ENCODE measurements at regions not wholly inside any gene's neighbourhood (a gene's known extent, or its start where the extent isn't known, plus 50 kb on each side); places are given as distances from the start of the nearest gene placed in this dataset.
"Not testable (repeated sequence)": the region's sequence is repeated elsewhere in the genome, so short reads cannot be mapped to it uniquely, and the experiment has no call there.

- H3K27ac ChIP-seq (ENCODE audit: low read depth, low read length): no peak overlapping the region
- no peaks in the 10 kb centered on the region for H3K36me3 ChIP-seq (ENCODE audit: insufficient read depth, low read length)
- no peak overlapping the region for H3K4me3 ChIP-seq (ENCODE audit: low read depth, low read length)
Observed at GRCh38 chr6:835476-836160, 142.7 kb upstream of the EXOC2 start.

GRCh38 chr6:834866-835265 lies 141.9 kb upstream of the EXOC2 start:
- Histone ChIP-seq H3K4me3 (ENCODE audit: low read depth, low read length) (no peak overlapping the region), H3K79me2 (ENCODE audit: control insufficient read depth, insufficient read depth, low read length, unreplicated experiment) (no peaks in the 10 kb centered on the region), H3K27ac (ENCODE audit: low read depth, low read length) (no peak overlapping the region), H3K27me3 (ENCODE audit: insufficient read depth, low read length) (no peaks in the 10 kb centered on the region), H3K36me3 (ENCODE audit: insufficient read depth, low read length) (no peaks in the 10 kb centered on the region), H2AFZ (ENCODE audit: low read length, unreplicated experiment) (no peak overlapping the region), H3K4me1 (ENCODE audit: control insufficient read depth, insufficient read depth, low read length, unreplicated experiment) (no peaks in the 10 kb centered on the region)

More at GRCh38 chr6:835476-836160, 142.7 kb upstream of the EXOC2 start:
- H2AFZ ChIP-seq (ENCODE audit: low read length, unreplicated experiment): no peak overlapping the region
- no peaks in the 10 kb centered on the region for H3K4me1 ChIP-seq (ENCODE audit: control insufficient read depth, insufficient read depth, low read length, unreplicated experiment)
- no peaks in the 10 kb centered on the region for H3K27me3 ChIP-seq (ENCODE audit: insufficient read depth, low read length)
- H3K79me2 ChIP-seq (ENCODE audit: control insufficient read depth, insufficient read depth, low read length, unreplicated experiment): no peaks in the 10 kb centered on the region

DNA sequence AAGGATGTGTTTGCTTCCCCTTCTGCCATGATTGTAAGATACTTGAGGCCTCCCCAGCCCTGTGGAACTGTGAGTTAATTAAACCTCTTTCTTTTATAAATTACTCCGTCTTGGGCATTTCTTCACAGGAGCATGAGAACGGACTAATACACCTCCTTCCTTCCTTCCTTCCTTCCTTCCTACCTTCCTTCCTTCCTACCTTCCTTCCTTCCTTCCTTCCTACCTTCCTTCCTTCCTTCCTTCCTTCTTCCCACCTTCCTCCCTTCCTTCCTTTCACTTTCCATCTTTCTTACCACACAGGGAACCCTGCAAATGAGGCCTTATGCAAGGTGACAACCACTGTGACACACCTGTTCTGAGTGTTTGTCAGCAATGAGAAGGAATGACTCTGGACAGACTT lies 141.3 kb upstream of the EXOC2 start:
- Histone ChIP-seq H3K27me3 (ENCODE audit: insufficient read depth, low read length) (no peaks in the 10 kb centered on the region), H3K27ac (ENCODE audit: low read depth, low read length) (no peak overlapping the region), H3K36me3 (ENCODE audit: insufficient read depth, low read length) (no peaks in the 10 kb centered on the region), H3K4me1 (ENCODE audit: control insufficient read depth, insufficient read depth, low read length, unreplicated experiment) (no peaks in the 10 kb centered on the region), H3K4me3 (ENCODE audit: low read depth, low read length) (no peak overlapping the region), H2AFZ (ENCODE audit: low read length, unreplicated experiment) (no peak overlapping the region), H3K79me2 (ENCODE audit: control insufficient read depth, insufficient read depth, low read length, unreplicated experiment) (no peaks in the 10 kb centered on the region)

DNA sequence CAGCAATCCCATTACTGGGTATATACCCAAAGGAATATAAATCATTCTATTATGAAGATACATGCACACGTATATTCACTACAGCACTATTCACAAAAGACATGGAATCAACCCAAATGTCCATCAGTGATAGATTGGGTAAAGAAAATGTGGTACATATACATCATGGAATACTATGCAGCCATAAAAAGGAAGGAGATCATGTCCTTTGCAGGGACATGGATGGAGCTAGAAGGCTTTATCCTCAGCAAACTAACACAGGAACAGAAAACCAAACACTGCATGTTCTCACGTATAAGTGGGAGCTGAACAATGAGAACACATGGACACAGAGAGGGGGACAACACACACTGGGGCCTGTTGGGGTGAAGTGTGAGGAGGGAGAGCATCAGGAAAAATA lies 139.9 kb upstream of the EXOC2 start:
- H3K79me2 ChIP-seq (ENCODE audit: control insufficient read depth, insufficient read depth, low read length, unreplicated experiment); H3K27ac ChIP-seq (ENCODE audit: low read depth, low read length); H3K4me1 ChIP-seq (ENCODE audit: control insufficient read depth, insufficient read depth, low read length, unreplicated experiment); H2AFZ ChIP-seq (ENCODE audit: low read length, unreplicated experiment); H3K27me3 ChIP-seq (ENCODE audit: insufficient read depth, low read length); H3K36me3 ChIP-seq (ENCODE audit: insufficient read depth, low read length); H3K4me3 ChIP-seq (ENCODE audit: low read depth, low read length): not testable (repeated sequence)

DNA sequence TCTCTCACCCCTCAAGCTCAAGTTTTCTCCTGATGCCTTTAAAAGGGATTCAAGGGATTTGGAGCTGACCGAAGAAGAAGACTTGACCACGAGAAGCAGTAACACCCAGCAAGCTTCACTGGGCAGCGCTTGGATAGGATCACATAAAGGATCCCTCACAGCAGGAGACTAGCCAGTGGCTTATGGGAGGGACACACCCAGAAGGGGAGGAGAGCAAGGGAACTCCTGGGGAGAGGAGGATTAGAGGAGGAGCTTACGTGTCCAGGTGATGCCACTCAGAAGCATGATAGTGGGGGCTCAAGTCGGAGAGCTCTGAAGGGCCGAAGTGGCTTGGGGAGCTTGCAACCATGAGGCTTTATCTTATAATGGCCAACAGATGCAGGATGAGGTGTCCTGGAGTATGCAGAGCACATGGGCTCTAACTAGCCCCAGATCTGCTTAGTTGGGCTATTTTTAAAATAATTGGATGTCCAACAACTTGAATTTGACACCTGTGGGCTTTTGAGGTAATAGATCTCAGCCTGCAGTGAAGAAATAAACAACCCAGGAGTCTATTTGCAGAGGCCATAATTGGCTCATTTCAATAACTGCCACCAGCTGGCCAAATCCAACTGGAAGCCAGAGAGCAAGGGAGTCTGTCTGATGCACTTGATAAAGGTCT lies 137.9 kb upstream of the EXOC2 start:
- H3K27me3 ChIP-seq (ENCODE audit: insufficient read depth, low read length): no peaks in the 10 kb centered on the region
- no peaks in the 10 kb centered on the region for H3K36me3 ChIP-seq (ENCODE audit: insufficient read depth, low read length)
- H3K27ac ChIP-seq (ENCODE audit: low read depth, low read length): no peak overlapping the region
- no peak overlapping the region for H2AFZ ChIP-seq (ENCODE audit: low read length, unreplicated experiment)
- no peaks in the 10 kb centered on the region for H3K79me2 ChIP-seq (ENCODE audit: control insufficient read depth, insufficient read depth, low read length, unreplicated experiment)
- no peaks in the 10 kb centered on the region for H3K4me1 ChIP-seq (ENCODE audit: control insufficient read depth, insufficient read depth, low read length, unreplicated experiment)
- no peak overlapping the region for H3K4me3 ChIP-seq (ENCODE audit: low read depth, low read length)

GRCh38 chr6:829656-830055 lies 136.7 kb upstream of the EXOC2 start:
- Histone ChIP-seq H3K27ac (ENCODE audit: low read depth, low read length) (no peak overlapping the region), H2AFZ (ENCODE audit: low read length, unreplicated experiment) (no peak overlapping the region), H3K27me3 (ENCODE audit: insufficient read depth, low read length) (no peaks in the 10 kb centered on the region), H3K36me3 (ENCODE audit: insufficient read depth, low read length) (no peaks in the 10 kb centered on the region), H3K79me2 (ENCODE audit: control insufficient read depth, insufficient read depth, low read length, unreplicated experiment) (no peaks in the 10 kb centered on the region), H3K4me1 (ENCODE audit: control insufficient read depth, insufficient read depth, low read length, unreplicated experiment) (no peaks in the 10 kb centered on the region), H3K4me3 (ENCODE audit: low read depth, low read length) (no peak overlapping the region)

- H3K27ac ChIP-seq (ENCODE audit: low read depth, low read length): no peak overlapping the region
- no peaks in the 10 kb centered on the region for H3K79me2 ChIP-seq (ENCODE audit: control insufficient read depth, insufficient read depth, low read length, unreplicated experiment)
- no peaks in the 10 kb centered on the region for H3K4me1 ChIP-seq (ENCODE audit: control insufficient read depth, insufficient read depth, low read length, unreplicated experiment)
- H3K36me3 ChIP-seq (ENCODE audit: insufficient read depth, low read length): no peaks in the 10 kb centered on the region
- no peaks in the 10 kb centered on the region for H3K27me3 ChIP-seq (ENCODE audit: insufficient read depth, low read length)
- no peak overlapping the region for H3K4me3 ChIP-seq (ENCODE audit: low read depth, low read length)
- no peak overlapping the region for H2AFZ ChIP-seq (ENCODE audit: low read length, unreplicated experiment)
Observed at GRCh38 chr6:827431-827830, 134.5 kb upstream of the EXOC2 start.

- Histone ChIP-seq H3K27ac (ENCODE audit: low read depth, low read length) (no peak overlapping the region), H3K4me3 (ENCODE audit: low read depth, low read length) (no peak overlapping the region), H2AFZ (ENCODE audit: low read length, unreplicated experiment) (no peak overlapping the region), H3K4me1 (ENCODE audit: control insufficient read depth, insufficient read depth, low read length, unreplicated experiment) (no peaks in the 10 kb centered on the region), H3K79me2 (ENCODE audit: control insufficient read depth, insufficient read depth, low read length, unreplicated experiment) (no peaks in the 10 kb centered on the region), H3K36me3 (ENCODE audit: insufficient read depth, low read length) (no peaks in the 10 kb centered on the region), H3K27me3 (ENCODE audit: insufficient read depth, low read length) (peaks cover 5% of the 10 kb centered on the region; the same call in 1 of the 2 replicates)
Observed at GRCh38 chr6:819122-819521, 126.2 kb upstream of the EXOC2 start.

DNA sequence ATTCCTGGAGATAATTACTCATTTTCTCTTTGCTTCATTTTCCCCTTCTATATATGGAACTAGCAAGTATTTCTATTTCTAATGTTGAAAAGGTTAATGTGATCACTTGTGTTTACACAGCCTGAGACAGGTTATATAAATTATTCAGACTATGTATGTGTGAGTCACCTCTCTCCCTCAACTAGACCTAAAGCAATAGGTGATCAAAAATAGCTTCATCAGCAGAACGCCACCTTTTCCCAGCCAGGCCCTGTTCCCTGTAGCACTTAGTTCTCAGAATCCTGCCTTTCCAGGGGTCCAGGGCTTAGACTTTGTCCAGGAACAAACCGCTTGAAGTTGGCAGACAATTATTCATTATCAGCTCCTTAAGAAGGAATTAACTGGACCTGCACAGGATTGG lies 125.3 kb upstream of the EXOC2 start:
- no peak overlapping the region for H2AFZ ChIP-seq (ENCODE audit: low read length, unreplicated experiment)
- H3K4me3 ChIP-seq (ENCODE audit: low read depth, low read length): no peak overlapping the region
- peaks cover 5% of the 10 kb centered on the region; the same call in 1 of the 2 replicates for H3K27me3 ChIP-seq (ENCODE audit: insufficient read depth, low read length)
- no peaks in the 10 kb centered on the region for H3K79me2 ChIP-seq (ENCODE audit: control insufficient read depth, insufficient read depth, low read length, unreplicated experiment)
- H3K36me3 ChIP-seq (ENCODE audit: insufficient read depth, low read length): no peaks in the 10 kb centered on the region
- H3K27ac ChIP-seq (ENCODE audit: low read depth, low read length): no peak overlapping the region
- no peaks in the 10 kb centered on the region for H3K4me1 ChIP-seq (ENCODE audit: control insufficient read depth, insufficient read depth, low read length, unreplicated experiment)

DNA sequence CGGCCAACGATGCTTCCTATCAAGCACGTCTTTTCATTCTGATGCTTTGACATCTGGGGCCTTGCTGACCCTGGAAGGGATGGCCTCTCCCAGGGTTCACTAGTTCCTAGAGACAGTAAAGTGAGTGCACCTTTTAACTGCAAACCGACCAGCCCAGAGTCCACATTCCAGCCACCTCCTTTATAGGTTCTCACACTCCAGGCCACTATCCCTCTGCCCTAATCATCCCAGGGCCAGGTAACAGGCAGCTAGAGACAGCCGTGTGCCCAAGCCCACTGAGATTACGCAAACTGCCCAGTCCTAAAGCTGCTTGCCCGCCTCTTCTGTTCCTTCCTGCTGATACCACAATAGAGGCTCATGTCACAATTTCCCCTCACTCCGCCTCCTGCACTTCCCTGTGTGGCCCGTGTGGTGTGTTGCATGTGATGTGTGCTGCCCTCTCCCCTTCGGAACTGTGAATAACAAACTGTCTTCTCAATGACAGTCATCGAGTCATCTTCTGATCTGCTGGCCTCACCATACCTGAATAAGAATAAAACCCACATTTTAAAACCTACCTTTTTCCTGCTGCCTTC lies 123.7 kb upstream of the EXOC2 start:
- Histone ChIP-seq H3K4me3 (ENCODE audit: low read depth, low read length) (no peak overlapping the region), H3K27me3 (ENCODE audit: insufficient read depth, low read length) (peaks cover 5% of the 10 kb centered on the region; the same call in 1 of the 2 replicates), H3K79me2 (ENCODE audit: control insufficient read depth, insufficient read depth, low read length, unreplicated experiment) (no peaks in the 10 kb centered on the region), H3K27ac (ENCODE audit: low read depth, low read length) (no peak overlapping the region), H3K36me3 (ENCODE audit: insufficient read depth, low read length) (no peaks in the 10 kb centered on the region), H3K4me1 (ENCODE audit: control insufficient read depth, insufficient read depth, low read length, unreplicated experiment) (no peaks in the 10 kb centered on the region), H2AFZ (ENCODE audit: low read length, unreplicated experiment) (no peak overlapping the region)

DNA sequence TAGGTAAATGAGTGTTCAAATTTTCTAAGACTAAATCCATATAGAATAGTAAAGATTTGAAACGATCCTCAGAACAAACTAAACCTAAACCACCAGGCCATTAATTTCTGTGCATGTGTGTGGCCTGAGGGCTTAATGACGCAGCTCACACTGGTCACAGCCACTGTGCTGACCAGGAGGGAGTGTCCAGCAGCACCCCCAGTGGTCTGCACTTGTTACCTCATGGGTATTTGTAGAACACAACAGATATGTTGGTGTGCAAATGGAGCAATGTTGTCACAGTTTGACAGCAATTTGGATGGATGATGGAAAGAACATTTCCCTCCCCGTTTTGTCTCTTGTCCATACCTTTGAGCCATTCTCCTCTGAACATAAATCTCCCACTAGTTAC lies 122.4 kb upstream of the EXOC2 start:
- Histone ChIP-seq H3K36me3 (ENCODE audit: insufficient read depth, low read length) (no peaks in the 10 kb centered on the region), H2AFZ (ENCODE audit: low read length, unreplicated experiment) (no peak overlapping the region), H3K27ac (ENCODE audit: low read depth, low read length) (no peak overlapping the region), H3K4me1 (ENCODE audit: control insufficient read depth, insufficient read depth, low read length, unreplicated experiment) (no peaks in the 10 kb centered on the region), H3K27me3 (ENCODE audit: insufficient read depth, low read length) (peaks cover 5% of the 10 kb centered on the region; the same call in 1 of the 2 replicates), H3K79me2 (ENCODE audit: control insufficient read depth, insufficient read depth, low read length, unreplicated experiment) (no peaks in the 10 kb centered on the region), H3K4me3 (ENCODE audit: low read depth, low read length) (no peak overlapping the region)
